Spleen (tissue), 7 donors: ENCODE measurements at regions not wholly inside any gene's neighbourhood (a gene's known extent, or its start where the extent isn't known, plus 50 kb on each side); places are given as distances from the start of the nearest gene placed in this dataset.

Experiments used
- CTCF ChIP-seq, 11 experiments: fragments of 200-600 bp in 7 of 11; fragments of 450-650 bp in 4 of 11; sonication (generic) in 4 of 11; IDR thresholded peaks in 8 of 11; conservative IDR thresholded peaks in 3 of 11; 1 replicate in 7 of 11; 2 replicates in 4 of 11; pipeline versions ENCODE4 v1.4.0 to v1.8.0; 2016 to 2021; ENCODE audit warnings: antibody characterized with exemption in 11 of 11, inconsistent platforms in 4 of 11, mild to moderate bottlenecking in 1 of 11
- POLR2A ChIP-seq, 3 donors: fragments of 450-650 bp; IDR thresholded peaks; one replicate each; pipeline ENCODE4 v1.5.1; 2017; ENCODE audit warnings: antibody characterized with exemption in 3 of 3, mild to moderate bottlenecking in 1 of 3
- POLR2AphosphoS5 ChIP-seq, 3 donors: sonication (generic); formaldehyde crosslinking; IDR thresholded peaks; one replicate each; pipeline ENCODE4 v1.5.1; 2017; ENCODE audit warnings: antibody characterized with exemption in 3 of 3
- donor health status: DM: no; HTN: no; CAD: no; lungs with moderate emphysema.
- donor health status: DM: no; HTN: no; CAD: no.
- donor health status: DM: no; HTN: no; CAD: no.

DNA sequence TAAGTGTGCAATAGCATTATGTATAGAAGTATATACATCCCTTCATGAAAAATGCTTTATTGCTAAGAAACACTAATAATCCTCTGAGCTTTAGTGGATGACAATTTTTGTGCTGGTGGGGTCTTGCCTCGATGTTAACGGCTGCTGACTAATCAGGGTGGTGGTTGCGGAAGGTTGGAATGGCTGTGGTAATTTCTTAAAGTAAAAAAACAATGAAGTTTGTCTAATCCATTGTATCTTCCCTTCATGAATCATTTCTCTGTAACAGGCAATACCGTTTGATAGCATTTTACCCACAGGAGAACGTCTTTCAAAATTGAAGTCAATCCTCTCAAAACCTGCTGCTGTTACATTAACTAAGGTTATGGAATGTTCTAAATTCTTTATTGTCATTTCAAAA, 816.5 kb upstream of the GJE1 start:
- TF ChIP-seq CTCF (IDR thresholded peaks at IDR 0.05 in 8 of 11, conservative IDR thresholded peaks at IDR 0.05 in 3 of 11), result no peak
- no peak for TF ChIP-seq POLR2AphosphoS5 (IDR thresholded peaks at IDR 0.05)
- no peak for TF ChIP-seq POLR2A (IDR thresholded peaks at IDR 0.05)
